ENCODE measurements at regions not wholly inside any gene's neighbourhood (a gene's known extent, or its start where the extent isn't known, plus 50 kb on each side); places are given as distances from the start of the nearest gene placed in this dataset.

GRCh38 chr1:229941160-229941559, 125.9 kb upstream of the GALNT2 start:
- no peak for DNase-seq

- no peak for DNase-seq
Observed at GRCh38 chr1:229941831-229942230, 125.2 kb upstream of the GALNT2 start.

- no peak for DNase-seq
Observed at GRCh38 chr1:229942501-229942900, 124.5 kb upstream of the GALNT2 start.

- no peak for DNase-seq
Observed at GRCh38 chr1:229943148-229943714, 123.8 kb upstream of the GALNT2 start.

GRCh38 chr1:229943988-229944743, 122.9 kb upstream of the GALNT2 start:
- no peak for DNase-seq

- DNase-seq: no peak
Observed at GRCh38 chr1:229945795-229946194, 121.2 kb upstream of the GALNT2 start.

- no peak for DNase-seq
Observed at GRCh38 chr1:229947968-229948367, 119.1 kb upstream of the GALNT2 start.

GRCh38 chr1:229948438-229948837, 118.6 kb upstream of the GALNT2 start:
- no peak for DNase-seq

- DNase-seq: no peak
Observed at GRCh38 chr1:229949500-229949899, 117.5 kb upstream of the GALNT2 start.

GRCh38 chr1:229950020-229950419, 117.0 kb upstream of the GALNT2 start:
- no peak for DNase-seq

GRCh38 chr1:229950908-229951307, 116.1 kb upstream of the GALNT2 start:
- no peak for DNase-seq

GRCh38 chr1:229951856-229952534, 115.0 kb upstream of the GALNT2 start:
- DNase-seq: no peak

- DNase-seq: no peak
Observed at GRCh38 chr1:229952670-229953520, 114.1 kb upstream of the GALNT2 start.

GRCh38 chr1:229953736-229954326, 113.2 kb upstream of the GALNT2 start:
- DNase-seq: no peak

GRCh38 chr1:229964281-229964680, 102.8 kb upstream of the GALNT2 start:
- DNase-seq: no peak

- DNase-seq: no peak
Observed at GRCh38 chr1:229970714-229971113, 96.3 kb upstream of the GALNT2 start.

- DNase-seq: no peak
Observed at GRCh38 chr1:229971141-229971540, 95.9 kb upstream of the GALNT2 start.

- no peak for DNase-seq
Observed at GRCh38 chr1:229972600-229973296, 94.3 kb upstream of the GALNT2 start.

GRCh38 chr1:229973297-229973612, 93.8 kb upstream of the GALNT2 start:
- DNase-seq: no peak

- DNase-seq: no peak
Observed at GRCh38 chr1:229975047-229975446, 92.0 kb upstream of the GALNT2 start.

- no peak for DNase-seq
Observed at GRCh38 chr1:229980009-229980408, 87.0 kb upstream of the GALNT2 start.

- no peak for DNase-seq
Observed at GRCh38 chr1:229981736-229982135, 85.3 kb upstream of the GALNT2 start.
